ENCODE measurements at regions not wholly inside any gene's neighbourhood (a gene's known extent, or its start where the extent isn't known, plus 50 kb on each side); places are given as distances from the start of the nearest gene placed in this dataset.
"Not testable (repeated sequence)": the region's sequence is repeated elsewhere in the genome, so short reads cannot be mapped to it uniquely, and the experiment has no call there.

DNA sequence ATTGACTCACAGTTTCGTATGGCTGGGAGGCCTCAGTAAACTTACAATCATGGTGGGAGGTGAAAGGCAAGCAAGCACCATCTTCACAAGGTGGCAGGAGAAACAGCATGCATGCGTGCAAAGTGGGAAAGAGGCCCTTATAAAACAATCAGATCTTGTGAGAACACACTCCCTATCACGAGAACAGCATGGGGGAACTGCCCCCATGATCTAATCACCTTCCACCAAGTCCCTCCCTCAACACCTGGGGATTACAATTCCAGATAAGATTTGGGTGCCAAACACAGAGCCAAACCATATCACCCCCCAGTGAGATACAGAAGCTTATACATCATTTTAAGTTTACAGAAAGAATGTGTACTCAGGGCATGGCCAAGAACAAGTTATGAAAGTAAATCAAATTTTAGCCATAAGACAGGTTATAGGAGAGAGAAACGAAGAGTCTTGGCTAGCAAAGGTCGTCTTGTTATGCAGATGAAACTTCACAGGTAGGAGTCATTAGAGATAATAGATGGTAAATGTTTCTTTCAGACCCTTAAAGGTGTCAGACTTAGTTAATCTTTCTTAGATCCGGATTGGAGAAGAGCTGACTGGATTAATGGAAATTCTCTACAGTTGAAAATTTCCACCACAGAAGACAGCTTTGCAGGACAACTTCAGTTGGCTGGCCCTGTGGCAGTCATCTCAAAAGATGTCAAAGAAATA, 79.8 kb upstream of the SEL1L start:
- no peaks in the 10 kb centered on the region for H3K9me3 ChIP-seq (ENCODE audit: low read length)
- no peaks in the 10 kb centered on the region for H3K9me2 ChIP-seq (ENCODE audit: insufficient read depth, low read length)
- no peak overlapping the region for H3K4me2 ChIP-seq (ENCODE audit: low read length)
- no peak overlapping the region for H2AFZ ChIP-seq (ENCODE audit: low read depth, low read length)
- no peak overlapping the region for H3K9ac ChIP-seq (ENCODE audit: low read length)
- H4K20me1 ChIP-seq (ENCODE audit: insufficient read depth), result no peaks in the 10 kb centered on the region
- no peaks in the 10 kb centered on the region for H3K36me3 ChIP-seq (ENCODE audit: insufficient read depth, low read length)
- H3K4me3 ChIP-seq (ENCODE audit: low read length), result no peak overlapping the region
- no peaks in the 10 kb centered on the region for H3F3A ChIP-seq (ENCODE audit: insufficient read depth, low read length, poor library complexity, severe bottlenecking)
- TF ChIP-seq EP300 (conservative IDR thresholded peaks at IDR 0.05; ENCODE audit: poor library complexity, severe bottlenecking), result no peak
- TF ChIP-seq EZH2 (IDR thresholded peaks at IDR 0.05; ENCODE audit: borderline replicate concordance, insufficient read depth, low read length, poor library complexity, severe bottlenecking), result no peak
- TF ChIP-seq CTCF (IDR thresholded peaks at IDR 0.05; ENCODE audit: poor library complexity, severe bottlenecking), result no peak
- TF ChIP-seq TAF1 (IDR thresholded peaks at IDR 0.05; ENCODE audit: low read depth), result no peak
- TF ChIP-seq RAD21 (conservative IDR thresholded peaks at IDR 0.05), result no peak
- no peak for TF ChIP-seq MXI1 (conservative IDR thresholded peaks at IDR 0.05; ENCODE audit: poor library complexity, severe bottlenecking)
- TF ChIP-seq POLR2AphosphoS5 (IDR thresholded peaks at IDR 0.05), result no peak
- TF ChIP-seq, protein P1, sequence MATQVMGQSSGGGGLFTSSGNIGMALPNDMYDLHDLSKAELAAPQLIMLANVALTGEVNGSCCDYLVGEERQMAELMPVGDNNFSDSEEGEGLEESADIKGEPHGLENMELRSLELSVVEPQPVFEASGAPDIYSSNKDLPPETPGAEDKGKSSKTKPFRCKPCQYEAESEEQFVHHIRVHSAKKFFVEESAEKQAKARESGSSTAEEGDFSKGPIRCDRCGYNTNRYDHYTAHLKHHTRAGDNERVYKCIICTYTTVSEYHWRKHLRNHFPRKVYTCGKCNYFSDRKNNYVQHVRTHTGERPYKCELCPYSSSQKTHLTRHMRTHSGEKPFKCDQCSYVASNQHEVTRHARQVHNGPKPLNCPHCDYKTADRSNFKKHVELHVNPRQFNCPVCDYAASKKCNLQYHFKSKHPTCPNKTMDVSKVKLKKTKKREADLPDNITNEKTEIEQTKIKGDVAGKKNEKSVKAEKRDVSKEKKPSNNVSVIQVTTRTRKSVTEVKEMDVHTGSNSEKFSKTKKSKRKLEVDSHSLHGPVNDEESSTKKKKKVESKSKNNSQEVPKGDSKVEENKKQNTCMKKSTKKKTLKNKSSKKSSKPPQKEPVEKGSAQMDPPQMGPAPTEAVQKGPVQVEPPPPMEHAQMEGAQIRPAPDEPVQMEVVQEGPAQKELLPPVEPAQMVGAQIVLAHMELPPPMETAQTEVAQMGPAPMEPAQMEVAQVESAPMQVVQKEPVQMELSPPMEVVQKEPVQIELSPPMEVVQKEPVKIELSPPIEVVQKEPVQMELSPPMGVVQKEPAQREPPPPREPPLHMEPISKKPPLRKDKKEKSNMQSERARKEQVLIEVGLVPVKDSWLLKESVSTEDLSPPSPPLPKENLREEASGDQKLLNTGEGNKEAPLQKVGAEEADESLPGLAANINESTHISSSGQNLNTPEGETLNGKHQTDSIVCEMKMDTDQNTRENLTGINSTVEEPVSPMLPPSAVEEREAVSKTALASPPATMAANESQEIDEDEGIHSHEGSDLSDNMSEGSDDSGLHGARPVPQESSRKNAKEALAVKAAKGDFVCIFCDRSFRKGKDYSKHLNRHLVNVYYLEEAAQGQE (IDR thresholded peaks at IDR 0.05; ENCODE audit: borderline replicate concordance), result no peak
- TF ChIP-seq SMC3 (conservative IDR thresholded peaks at IDR 0.05; ENCODE audit: poor library complexity), result no peak
- H3K27me3 ChIP-seq (ENCODE audit: insufficient read depth, low read depth, low read length), result no peaks in the 10 kb centered on the region
- no peak overlapping the region for H3K27ac ChIP-seq (ENCODE audit: low read length)
- H3K79me2 ChIP-seq (replicated peaks; ENCODE audit: insufficient read depth, low read length), result no peaks in the 10 kb centered on the region

DNA sequence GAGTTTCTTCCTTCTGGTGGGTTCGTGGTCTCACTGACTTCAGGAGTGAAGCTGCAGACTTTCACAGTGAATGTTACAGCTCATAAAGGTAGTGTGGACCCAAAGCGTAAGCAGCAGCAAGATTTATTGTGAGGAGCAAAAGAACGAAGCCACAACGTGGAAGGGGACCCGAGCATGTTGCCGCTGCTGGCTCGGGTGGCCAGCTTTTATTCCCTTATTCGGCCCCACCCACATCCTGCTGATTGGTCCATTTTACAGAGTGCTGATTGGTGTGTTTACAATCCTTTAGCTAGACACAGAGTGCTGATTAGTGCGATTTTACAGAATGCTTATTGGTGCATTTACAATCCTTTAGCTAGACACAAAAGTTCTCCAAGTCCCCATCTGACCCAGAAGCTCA, 80.6 kb upstream of the SEL1L start:
- not testable (repeated sequence) for H3K9me2 ChIP-seq (ENCODE audit: insufficient read depth, low read length); H3K79me2 ChIP-seq (replicated peaks; ENCODE audit: insufficient read depth, low read length); H3K36me3 ChIP-seq (ENCODE audit: insufficient read depth, low read length); H3K27me3 ChIP-seq (ENCODE audit: insufficient read depth, low read depth, low read length); H3K4me3 ChIP-seq (ENCODE audit: low read length); H3K27ac ChIP-seq (ENCODE audit: low read length); H3K9me3 ChIP-seq (ENCODE audit: low read length); H4K20me1 ChIP-seq (ENCODE audit: insufficient read depth); H3K4me2 ChIP-seq (ENCODE audit: low read length); H2AFZ ChIP-seq (ENCODE audit: low read depth, low read length); H3K9ac ChIP-seq (ENCODE audit: low read length); H3F3A ChIP-seq (ENCODE audit: insufficient read depth, low read length, poor library complexity, severe bottlenecking)

DNA sequence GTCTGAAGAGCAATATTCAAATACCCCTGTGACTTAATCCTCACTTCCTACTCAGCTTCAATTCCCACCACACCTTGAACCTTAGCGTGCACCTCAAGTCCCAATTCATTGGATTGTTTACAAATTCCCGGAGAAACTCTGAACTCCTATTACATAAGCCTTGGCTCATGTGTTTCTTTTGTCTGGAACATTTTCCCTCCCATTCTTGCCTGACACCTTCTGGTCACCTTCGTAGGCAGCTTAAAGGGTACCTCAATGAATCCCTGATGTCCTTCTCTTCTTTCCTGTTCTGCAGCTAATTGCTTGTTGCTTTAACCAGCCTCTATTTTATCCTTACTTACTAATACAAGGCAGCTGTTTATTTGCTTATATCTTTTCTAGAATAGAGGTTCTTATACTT, 85.0 kb upstream of the SEL1L start:
- Histone ChIP-seq H3F3A (ENCODE audit: insufficient read depth, low read length, poor library complexity, severe bottlenecking) (no peaks in the 10 kb centered on the region), H3K9ac (ENCODE audit: low read length) (no peak overlapping the region), H3K36me3 (ENCODE audit: insufficient read depth, low read length) (no peaks in the 10 kb centered on the region), H3K4me2 (ENCODE audit: low read length) (no peak overlapping the region), H4K20me1 (ENCODE audit: insufficient read depth) (no peaks in the 10 kb centered on the region), H3K27me3 (ENCODE audit: insufficient read depth, low read depth, low read length) (no peaks in the 10 kb centered on the region), H3K79me2 (replicated peaks; ENCODE audit: insufficient read depth, low read length) (no peaks in the 10 kb centered on the region), H3K9me3 (ENCODE audit: low read length) (no peaks in the 10 kb centered on the region), H3K27ac (ENCODE audit: low read length) (no peak overlapping the region), H3K9me2 (ENCODE audit: insufficient read depth, low read length) (no peaks in the 10 kb centered on the region), H3K4me3 (ENCODE audit: low read length) (no peak overlapping the region), H2AFZ (ENCODE audit: low read depth, low read length) (no peak overlapping the region)
- TF ChIP-seq SMC3 (conservative IDR thresholded peaks at IDR 0.05; ENCODE audit: poor library complexity), result no peak
- TF ChIP-seq, protein P1 (IDR thresholded peaks at IDR 0.05; ENCODE audit: borderline replicate concordance), result no peak
- no peak for TF ChIP-seq MXI1 (conservative IDR thresholded peaks at IDR 0.05; ENCODE audit: poor library complexity, severe bottlenecking)
- TF ChIP-seq EP300 (conservative IDR thresholded peaks at IDR 0.05; ENCODE audit: poor library complexity, severe bottlenecking), result no peak
- TF ChIP-seq RAD21 (conservative IDR thresholded peaks at IDR 0.05), result no peak
- TF ChIP-seq TAF1 (IDR thresholded peaks at IDR 0.05; ENCODE audit: low read depth), result no peak
- TF ChIP-seq EZH2 (IDR thresholded peaks at IDR 0.05; ENCODE audit: borderline replicate concordance, insufficient read depth, low read length, poor library complexity, severe bottlenecking), result no peak
- TF ChIP-seq POLR2AphosphoS5 (IDR thresholded peaks at IDR 0.05), result no peak
- TF ChIP-seq CTCF (IDR thresholded peaks at IDR 0.05; ENCODE audit: poor library complexity, severe bottlenecking), result no peak
